ENCODE measurements at regions not wholly inside any gene's neighbourhood (a gene's known extent, or its start where the extent isn't known, plus 50 kb on each side); places are given as distances from the start of the nearest gene placed in this dataset.
"Not testable (repeated sequence)": the region's sequence is repeated elsewhere in the genome, so short reads cannot be mapped to it uniquely, and the experiment has no call there.

GRCh38 chr2:44063033-44063432 is 67.2 kb upstream of the LRPPRC start:
- Histone ChIP-seq H3K27ac (no peak overlapping the region), H3K36me3 (no peaks in the 10 kb centered on the region), H3K4me1 (no peaks in the 10 kb centered on the region), H3K9me3 (no peaks in the 10 kb centered on the region), H3K4me3 (no peak overlapping the region), H3K27me3 (peaks cover 0 to 14% (median 0%) of the 10 kb centered on the region in 4 donors)
- DNase-seq = no peak
- intact Hi-C loops (cut with DNase I) = no loop called here
- WGBS, 2 donors = 79 to 83% methylated on average over 4 of the region's 4 CpGs
- TF ChIP-seq POLR2A (IDR thresholded peaks at IDR 0.05) (no peak), CTCF (IDR thresholded peaks at IDR 0.05) (no peak)

GRCh38 chr2:44064281-44064680 is 68.5 kb upstream of the LRPPRC start:
- peaks cover 0 to 14% (median 0%) of the 10 kb centered on the region in 4 donors for H3K27me3 ChIP-seq
- H3K9me3 ChIP-seq; H3K4me3 ChIP-seq; H3K4me1 ChIP-seq; H3K27ac ChIP-seq; intact Hi-C loops (cut with DNase I); H3K36me3 ChIP-seq; DNase-seq: not testable (repeated sequence)
- WGBS, 2 donors = 92 to 98% methylated on average over 5 of the region's 6 CpGs

GRCh38 chr2:44067012-44067790 is 71.4 kb upstream of the LRPPRC start:
- intact Hi-C loops (cut with DNase I); H3K27me3 ChIP-seq; H3K4me1 ChIP-seq; H3K27ac ChIP-seq; H3K36me3 ChIP-seq; DNase-seq; H3K4me3 ChIP-seq; H3K9me3 ChIP-seq: not testable (repeated sequence)
- no CpG with 5 or more reads among the region's 57 CpGs for WGBS, 2 donors

- H3K4me3 ChIP-seq; H3K36me3 ChIP-seq; DNase-seq; H3K27me3 ChIP-seq; intact Hi-C loops (cut with DNase I); H3K27ac ChIP-seq; H3K4me1 ChIP-seq; H3K9me3 ChIP-seq: not testable (repeated sequence)
- WGBS, 2 donors = no CpG with 5 or more reads among the region's 22 CpGs
Observed at GRCh38 chr2:44067791-44068181, 72.0 kb upstream of the LRPPRC start.

- Histone ChIP-seq H3K27ac (no peak overlapping the region), H3K4me3 (no peak overlapping the region), H3K36me3 (no peaks in the 10 kb centered on the region), H3K4me1 (no peaks in the 10 kb centered on the region), H3K9me3 (no peaks in the 10 kb centered on the region), H3K27me3 (peaks cover 0 to 2% (median 0%) of the 10 kb centered on the region in 4 donors)
- DNase-seq = no peak
- TF ChIP-seq POLR2A (IDR thresholded peaks at IDR 0.05) (no peak), CTCF (IDR thresholded peaks at IDR 0.05) (no peak)
- intact Hi-C loops (cut with DNase I) = no loop called here
- WGBS, 2 donors = 66 to 78% methylated on average over 2 of the region's 2 CpGs
Observed at GRCh38 chr2:44071454-44072046, 75.8 kb upstream of the LRPPRC start.

- WGBS, 2 donors = 76 to 78% methylated on average over 3 of the region's 3 CpGs
- H3K4me1 ChIP-seq; H3K27me3 ChIP-seq; DNase-seq; H3K9me3 ChIP-seq; H3K27ac ChIP-seq; H3K36me3 ChIP-seq; intact Hi-C loops (cut with DNase I); H3K4me3 ChIP-seq: not testable (repeated sequence)
Observed at GRCh38 chr2:44073667-44074066, 77.9 kb upstream of the LRPPRC start.

GRCh38 chr2:44074795-44075194 is 79.0 kb upstream of the LRPPRC start:
- intact Hi-C loops (cut with DNase I); H3K27me3 ChIP-seq; H3K27ac ChIP-seq; H3K4me3 ChIP-seq; H3K36me3 ChIP-seq; H3K4me1 ChIP-seq; H3K9me3 ChIP-seq; DNase-seq: not testable (repeated sequence)
- WGBS, 2 donors = 84 to 93% methylated on average over 9 to 10 of the region's 10 CpGs
